ENCODE measurements at regions not wholly inside any gene's neighbourhood (a gene's known extent, or its start where the extent isn't known, plus 50 kb on each side); places are given as distances from the start of the nearest gene placed in this dataset.
"Not testable (repeated sequence)": the region's sequence is repeated elsewhere in the genome, so short reads cannot be mapped to it uniquely, and the experiment has no call there.

DNA sequence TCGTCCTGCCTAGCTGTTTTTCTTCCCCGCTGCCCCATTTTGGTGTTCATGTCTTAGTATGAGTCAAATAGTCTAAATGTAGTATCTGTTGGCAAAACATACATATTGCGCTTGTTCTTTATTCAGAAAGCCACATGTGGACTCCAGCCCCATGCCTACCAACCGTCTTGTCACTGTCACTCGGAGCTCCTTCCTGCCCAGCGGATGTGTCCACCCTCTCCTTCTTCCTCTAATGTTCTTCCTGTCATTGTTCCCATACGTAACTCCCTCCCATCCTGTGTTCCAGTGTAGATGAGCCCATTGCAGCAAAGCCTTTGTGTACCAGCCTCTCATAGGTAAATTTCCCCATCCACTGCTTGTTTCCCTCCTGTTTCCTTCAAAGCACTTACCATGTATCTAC, 120.5 kb downstream of the TMX1 start:
- ATAC-seq, result no peak
- in situ Hi-C loops (cut with MboI; ENCODE audit: low sequenced_read_pairs in 4 of 4), result no loop called here
- no peaks in the 10 kb centered on the region for H3K4me1 ChIP-seq
- H3K9me3 ChIP-seq, result no peaks in the 10 kb centered on the region
- no peak overlapping the region for H3K27ac ChIP-seq
- no peaks in the 10 kb centered on the region for H3K36me3 ChIP-seq
- no peak overlapping the region for H3K4me3 ChIP-seq
- no peaks in the 10 kb centered on the region for H3K27me3 ChIP-seq
- no peak for DNase-seq
- intact Hi-C loops (cut with DNase I; ENCODE audit: low total_unique reads), result no loop called here
- TF ChIP-seq, protein P1, sequence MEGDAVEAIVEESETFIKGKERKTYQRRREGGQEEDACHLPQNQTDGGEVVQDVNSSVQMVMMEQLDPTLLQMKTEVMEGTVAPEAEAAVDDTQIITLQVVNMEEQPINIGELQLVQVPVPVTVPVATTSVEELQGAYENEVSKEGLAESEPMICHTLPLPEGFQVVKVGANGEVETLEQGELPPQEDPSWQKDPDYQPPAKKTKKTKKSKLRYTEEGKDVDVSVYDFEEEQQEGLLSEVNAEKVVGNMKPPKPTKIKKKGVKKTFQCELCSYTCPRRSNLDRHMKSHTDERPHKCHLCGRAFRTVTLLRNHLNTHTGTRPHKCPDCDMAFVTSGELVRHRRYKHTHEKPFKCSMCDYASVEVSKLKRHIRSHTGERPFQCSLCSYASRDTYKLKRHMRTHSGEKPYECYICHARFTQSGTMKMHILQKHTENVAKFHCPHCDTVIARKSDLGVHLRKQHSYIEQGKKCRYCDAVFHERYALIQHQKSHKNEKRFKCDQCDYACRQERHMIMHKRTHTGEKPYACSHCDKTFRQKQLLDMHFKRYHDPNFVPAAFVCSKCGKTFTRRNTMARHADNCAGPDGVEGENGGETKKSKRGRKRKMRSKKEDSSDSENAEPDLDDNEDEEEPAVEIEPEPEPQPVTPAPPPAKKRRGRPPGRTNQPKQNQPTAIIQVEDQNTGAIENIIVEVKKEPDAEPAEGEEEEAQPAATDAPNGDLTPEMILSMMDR (IDR thresholded peaks at IDR 0.05 in 4 of 5, conservative IDR thresholded peaks at IDR 0.05 in 1 of 5), result no peak
- TF ChIP-seq POLR2A (IDR thresholded peaks at IDR 0.05), result no peak

DNA sequence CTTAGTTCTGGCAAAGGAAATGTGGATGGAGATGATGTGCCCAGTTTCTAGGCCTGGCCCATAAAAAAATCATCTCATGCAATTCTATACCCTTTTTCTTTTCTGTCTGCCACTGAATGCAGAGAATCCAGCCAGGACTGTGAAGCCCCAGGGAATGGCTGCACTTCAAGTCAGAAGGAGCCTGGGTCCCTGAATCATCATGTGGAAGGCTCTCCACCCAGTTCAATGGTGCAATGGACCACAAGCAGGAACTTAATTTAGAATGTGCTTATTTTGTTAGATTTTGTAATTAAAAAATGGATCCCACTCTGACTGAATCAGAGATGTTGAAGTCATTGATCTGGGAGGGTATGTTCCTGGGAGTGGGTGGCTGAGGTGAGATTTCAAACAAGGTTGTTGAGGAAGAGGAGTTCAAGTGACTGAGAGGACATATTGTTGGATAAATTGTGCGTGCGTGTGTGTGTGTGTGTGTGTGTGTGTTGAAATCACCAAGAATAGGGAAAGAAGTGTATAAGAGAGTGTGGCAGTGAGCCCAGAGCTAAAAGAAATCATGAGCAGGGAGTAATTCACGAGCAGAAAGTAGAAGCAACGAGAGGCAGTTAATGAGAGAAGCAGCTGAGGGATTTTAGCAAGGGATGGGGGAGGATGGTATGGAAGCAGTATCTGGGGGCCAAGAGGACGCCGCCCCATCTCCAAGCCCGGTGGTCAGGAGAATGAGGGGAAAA, 125.4 kb downstream of the TMX1 start:
- in situ Hi-C loops (cut with MboI; ENCODE audit: low sequenced_read_pairs in 4 of 4) (no loop called here), intact Hi-C loops (cut with DNase I; ENCODE audit: low total_unique reads) (no loop called here)
- H3K4me3 ChIP-seq, result no peak overlapping the region
- H3K9me3 ChIP-seq, result no peaks in the 10 kb centered on the region
- ATAC-seq (no peak), DNase-seq (no peak)
- H3K27me3 ChIP-seq, result no peaks in the 10 kb centered on the region
- no peaks in the 10 kb centered on the region for H3K36me3 ChIP-seq
- TF ChIP-seq, protein P1 (IDR thresholded peaks at IDR 0.05 in 4 of 5, conservative IDR thresholded peaks at IDR 0.05 in 1 of 5), result no peak
- no peak for TF ChIP-seq POLR2A (IDR thresholded peaks at IDR 0.05)
- peaks cover 0 to 8% of the 10 kb centered on the region in 2 donors for H3K4me1 ChIP-seq
- no peak overlapping the region for H3K27ac ChIP-seq

DNA sequence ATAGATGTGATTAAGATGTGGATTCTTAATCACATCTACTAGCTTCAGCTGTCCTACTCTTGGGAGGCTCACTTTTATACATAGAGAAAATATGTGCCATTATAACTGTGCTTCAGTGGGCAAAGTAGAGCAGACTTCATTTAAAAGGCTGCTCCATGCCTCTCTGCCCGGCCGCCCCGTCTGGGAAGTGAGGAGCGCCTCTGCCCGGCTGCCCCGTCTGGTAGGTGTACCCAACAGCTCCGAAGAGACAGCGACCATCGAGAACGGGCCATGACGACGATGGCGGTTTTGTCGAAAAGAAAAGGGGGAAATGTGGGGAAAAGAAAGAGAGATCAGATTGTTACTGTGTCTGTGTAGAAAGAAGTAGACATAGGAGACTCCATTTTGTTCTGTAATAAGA, 126.4 kb downstream of the TMX1 start:
- H3K36me3 ChIP-seq; H3K4me1 ChIP-seq; H3K9me3 ChIP-seq; DNase-seq; H3K27ac ChIP-seq; H3K4me3 ChIP-seq; in situ Hi-C loops (cut with MboI; ENCODE audit: low sequenced_read_pairs in 4 of 4); intact Hi-C loops (cut with DNase I; ENCODE audit: low total_unique reads); H3K27me3 ChIP-seq; ATAC-seq: not testable (repeated sequence)

DNA sequence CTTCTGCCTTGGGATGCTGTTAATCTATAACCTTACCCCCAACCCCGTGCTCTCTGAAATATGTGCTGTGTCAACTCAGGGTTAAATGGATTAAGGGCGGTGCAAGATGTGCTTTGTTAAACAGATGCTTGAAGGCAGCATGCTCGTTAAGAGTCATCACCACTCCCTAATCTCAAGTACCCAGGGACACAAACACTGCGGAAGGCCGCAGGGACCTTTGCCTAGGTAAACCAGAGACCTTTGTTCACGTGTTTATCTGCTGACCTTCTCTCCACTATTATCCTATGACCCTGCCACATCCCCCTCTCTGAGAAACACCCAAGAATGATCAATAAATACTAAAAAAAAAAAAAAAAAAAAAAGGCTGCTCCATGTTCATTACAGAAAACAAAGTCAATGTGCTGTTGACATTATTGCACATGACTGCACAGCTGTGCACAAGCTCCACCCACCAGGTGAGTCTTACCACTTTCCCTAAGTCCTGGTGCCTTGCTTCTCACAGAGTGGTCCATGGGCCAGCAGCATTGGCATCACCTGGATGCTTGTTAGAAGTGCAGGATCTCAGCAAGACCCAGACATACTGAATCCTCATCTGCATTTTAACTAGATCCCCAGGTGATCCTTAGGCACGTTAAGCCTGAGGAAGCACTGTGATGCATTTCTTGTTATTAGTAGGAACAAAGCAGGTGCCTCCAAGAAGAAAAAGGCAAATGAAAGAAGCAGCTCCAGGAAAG, 127.0 kb downstream of the TMX1 start:
- H3K4me3 ChIP-seq; H3K27me3 ChIP-seq; H3K9me3 ChIP-seq; H3K36me3 ChIP-seq; DNase-seq; in situ Hi-C loops (cut with MboI; ENCODE audit: low sequenced_read_pairs in 4 of 4); H3K4me1 ChIP-seq; intact Hi-C loops (cut with DNase I; ENCODE audit: low total_unique reads); H3K27ac ChIP-seq; ATAC-seq: not testable (repeated sequence)

DNA sequence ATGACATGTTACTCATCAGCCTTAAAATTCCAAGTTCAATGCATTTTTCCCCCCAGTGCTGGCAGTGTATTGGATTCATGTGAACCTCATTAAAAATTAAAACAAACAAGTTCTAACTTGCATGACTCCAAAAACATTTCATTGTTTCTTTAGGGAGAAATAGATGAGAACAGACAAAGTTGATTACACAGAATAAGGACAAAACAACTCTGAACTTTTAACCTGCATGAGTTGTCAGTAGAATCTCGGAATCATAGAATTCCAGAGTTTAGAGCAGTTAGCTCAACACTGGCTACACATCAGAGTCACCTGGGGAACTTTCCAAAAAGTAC, 127.5 kb downstream of the TMX1 start:
- intact Hi-C loops (cut with DNase I; ENCODE audit: low total_unique reads), result no loop called here
- DNase-seq (no peak), ATAC-seq (peak in 1 of 2 donors; percentile 44)
- TF ChIP-seq, protein P1 (IDR thresholded peaks at IDR 0.05 in 4 of 5, conservative IDR thresholded peaks at IDR 0.05 in 1 of 5), result no peak
- no peak for TF ChIP-seq POLR2A (IDR thresholded peaks at IDR 0.05)
- Histone ChIP-seq H3K9me3 (no peaks in the 10 kb centered on the region), H3K4me3 (no peak overlapping the region), H3K27me3 (no peaks in the 10 kb centered on the region), H3K36me3 (no peaks in the 10 kb centered on the region), H3K27ac (no peak overlapping the region), H3K4me1 (peaks cover 0 to 8% of the 10 kb centered on the region in 2 donors)
- in situ Hi-C loops (cut with MboI; ENCODE audit: low sequenced_read_pairs in 4 of 4), result no loop called here

Data from gastrocnemius medialis (tissue), 4 donors.